ENCODE measurements at regions not wholly inside any gene's neighbourhood (a gene's known extent, or its start where the extent isn't known, plus 50 kb on each side); places are given as distances from the start of the nearest gene placed in this dataset.

DNA sequence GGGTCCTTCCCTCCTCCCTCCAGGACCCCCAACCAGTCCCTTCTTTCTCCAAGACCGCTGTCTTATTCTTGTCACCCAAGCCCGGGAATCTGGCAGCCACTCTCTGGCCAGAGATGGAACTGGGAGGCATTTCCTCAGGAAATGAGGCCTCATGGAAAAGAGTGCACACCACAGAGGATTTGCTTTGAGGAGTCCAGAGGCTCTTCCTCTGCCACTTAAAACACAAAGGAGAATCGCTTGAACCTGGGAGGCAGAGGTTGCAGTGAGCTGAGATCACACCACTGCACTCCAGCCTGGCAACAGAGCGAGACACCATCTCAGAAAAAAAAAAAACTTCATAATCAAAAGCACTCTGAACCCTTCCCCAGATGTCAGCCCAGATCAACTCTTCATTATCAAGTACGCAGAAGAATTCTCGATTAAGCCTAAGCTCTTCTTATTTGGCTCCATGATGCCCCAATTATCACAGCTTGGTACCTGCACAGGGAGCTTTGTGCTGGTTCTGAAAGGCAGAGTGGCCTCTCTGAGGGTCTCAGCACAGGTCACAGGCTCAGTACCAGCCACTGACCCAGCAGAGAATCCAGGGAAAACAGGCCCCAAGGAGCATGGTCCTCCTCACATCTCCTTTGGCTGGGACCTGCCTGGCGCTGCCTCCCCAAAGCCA lies 82.9 kb upstream of the MAFB start:
- H3K14ac ChIP-seq (ENCODE audit: insufficient read length), result no peak overlapping the region
- H4K5ac ChIP-seq (ENCODE audit: insufficient read length, low read depth, low read length), result no peak overlapping the region
- H2BK5ac ChIP-seq (ENCODE audit: low read depth, low read length), result no peak overlapping the region
- H2BK15ac ChIP-seq (ENCODE audit: low read length), result no peak overlapping the region
- no peak overlapping the region for H3K9ac ChIP-seq (replicated peaks in 1 of 4; ENCODE audit: extremely low read depth in 1 of 4, low read depth in 3 of 4, low read length in 3 of 4)
- no peak overlapping the region for H2AK5ac ChIP-seq (ENCODE audit: low read depth, low read length)
- peaks cover 0 to 2% of the 10 kb centered on the region in 2 experiments for H4K20me1 ChIP-seq (replicated peaks in 1 of 2; ENCODE audit: control insufficient read depth in 1 of 2, insufficient read depth in 2 of 2, low read length in 2 of 2)
- no peak overlapping the region for H3K23ac ChIP-seq (ENCODE audit: insufficient read length)
- H4K91ac ChIP-seq (replicated peaks; ENCODE audit: insufficient read length, low read length), result no peak overlapping the region
- H3K9me3 ChIP-seq (ENCODE audit: insufficient read depth in 2 of 2, low read depth in 1 of 2, low read length in 1 of 2), result no peaks in the 10 kb centered on the region
- FAIRE-seq, result no peak
- no peaks in the 10 kb centered on the region for H3K36me3 ChIP-seq (ENCODE audit: control insufficient read depth in 2 of 4, insufficient read depth in 4 of 4, low read length in 3 of 4)
- H3K23me2 ChIP-seq (ENCODE audit: low read depth, low read length), result no peaks in the 10 kb centered on the region
- ChIA-PET POLR2A (ENCODE audit: partially characterized antibody) (no interaction called here), CTCF (ENCODE audit: partially characterized antibody) (interaction anchor here (0.7 to 1.6 kb wide), 4 partner anchors 10 to 172 kb away, joined by 3 to 6 read pairs (median 3); no protein-coding TSS in a partner anchor)
- H3K4me1 ChIP-seq (replicated peaks in 1 of 4; ENCODE audit: control insufficient read depth in 3 of 4, insufficient read depth in 4 of 4, low read length in 3 of 4), result peaks cover 0 to 7% (median 1%) of the 10 kb centered on the region in 4 experiments; a peak in 3 of 7 replicates
- H4K8ac ChIP-seq (ENCODE audit: extremely low read depth, insufficient read depth, low read length), result no peak overlapping the region
- H3K27ac ChIP-seq (ENCODE audit: low read depth, low read length), result no peak overlapping the region
- no peak for TF ChIP-seq BRCA1 (IDR thresholded peaks at IDR 0.05; ENCODE audit: low read depth, low read length)
- no peak for TF ChIP-seq GABPA (IDR thresholded peaks at IDR 0.05; ENCODE audit: borderline replicate concordance, insufficient read depth, low read length)
- no peak for TF ChIP-seq TAF7 (optimal IDR thresholded peaks at IDR 0.05; ENCODE audit: borderline replicate concordance, low read depth, low read length)
- no peak for TF ChIP-seq RNF2 (IDR thresholded peaks at IDR 0.05; ENCODE audit: borderline replicate concordance, low read depth, low read length, missing control alignments, poor library complexity, severe bottlenecking)
- TF ChIP-seq CBX5 (IDR thresholded peaks at IDR 0.05; ENCODE audit: low read depth, low read length), result no peak
- TF ChIP-seq CTBP2 (IDR thresholded peaks at IDR 0.05; ENCODE audit: borderline replicate concordance, insufficient read depth, insufficient read length, low read length), result no peak
- TF ChIP-seq SIX5 (IDR thresholded peaks at IDR 0.05; ENCODE audit: low read depth, low read length), result no peak
- no peak for TF ChIP-seq MAFK (IDR thresholded peaks at IDR 0.05; ENCODE audit: low read depth, low read length)
- no peak for TF ChIP-seq POU5F1 (IDR thresholded peaks at IDR 0.05; ENCODE audit: low read depth, low read length)
- TF ChIP-seq MAX (IDR thresholded peaks at IDR 0.05), result no peak
- 91% methylated on average over 7 of the region's 7 CpGs; no CpG with 5 or more reads in 1 of the 2 experiments for WGBS, 2 experiments (ENCODE audit: extremely low coverage in 1 of 2, insufficient coverage in 1 of 2, insufficient read length in 1 of 2, insufficient replicate concordance in 2 of 2, low coverage in 1 of 2, low lambda C conversion rate in 2 of 2, missing lambda C conversion rate in 1 of 2)
- H3K79me1 ChIP-seq (ENCODE audit: low read depth, low read length), result no peaks in the 10 kb centered on the region
- no peak overlapping the region for H3K4ac ChIP-seq (replicated peaks; ENCODE audit: insufficient read length, low read depth, low read length)
- H2BK20ac ChIP-seq (ENCODE audit: low read length), result no peak overlapping the region
- no peak overlapping the region for H3K4me3 ChIP-seq (ENCODE audit: extremely low read depth in 1 of 4, insufficient read depth in 2 of 4, low read depth in 3 of 4, low read length in 4 of 4)
- H2AFZ ChIP-seq (ENCODE audit: low read length), result no peak overlapping the region
- no peak overlapping the region for H3K4me2 ChIP-seq (ENCODE audit: insufficient read depth in 1 of 2, low read depth in 2 of 2, low read length in 2 of 2)
- no peak overlapping the region; the same call in 1 of the 2 replicates for H3K18ac ChIP-seq (ENCODE audit: extremely low read depth, low read length)
- H3K56ac ChIP-seq (replicated peaks; ENCODE audit: insufficient read length, low read depth, low read length), result no peak overlapping the region
- DNase-seq (ENCODE audit: low read depth in 1 of 2, low spot score in 2 of 2), result peak in 1 of 2 experiments; percentile 19
- H3K79me2 ChIP-seq (ENCODE audit: control insufficient read depth in 1 of 2, insufficient read depth in 2 of 2, low read length in 2 of 2), result no peaks in the 10 kb centered on the region
- H3K27me3 ChIP-seq (replicated peaks in 1 of 4; ENCODE audit: control insufficient read depth in 3 of 4, extremely low read depth in 1 of 4, insufficient read depth in 3 of 4, low read length in 3 of 4), result no peaks in the 10 kb centered on the region; a peak in 1 of 7 replicates
- no peak overlapping the region for H2BK120ac ChIP-seq (replicated peaks; ENCODE audit: low read depth, low read length)
- no peak overlapping the region for H2BK12ac ChIP-seq (ENCODE audit: low read depth, low read length)
